ENCODE measurements at regions not wholly inside any gene's neighbourhood (a gene's known extent, or its start where the extent isn't known, plus 50 kb on each side); places are given as distances from the start of the nearest gene placed in this dataset.

DNA sequence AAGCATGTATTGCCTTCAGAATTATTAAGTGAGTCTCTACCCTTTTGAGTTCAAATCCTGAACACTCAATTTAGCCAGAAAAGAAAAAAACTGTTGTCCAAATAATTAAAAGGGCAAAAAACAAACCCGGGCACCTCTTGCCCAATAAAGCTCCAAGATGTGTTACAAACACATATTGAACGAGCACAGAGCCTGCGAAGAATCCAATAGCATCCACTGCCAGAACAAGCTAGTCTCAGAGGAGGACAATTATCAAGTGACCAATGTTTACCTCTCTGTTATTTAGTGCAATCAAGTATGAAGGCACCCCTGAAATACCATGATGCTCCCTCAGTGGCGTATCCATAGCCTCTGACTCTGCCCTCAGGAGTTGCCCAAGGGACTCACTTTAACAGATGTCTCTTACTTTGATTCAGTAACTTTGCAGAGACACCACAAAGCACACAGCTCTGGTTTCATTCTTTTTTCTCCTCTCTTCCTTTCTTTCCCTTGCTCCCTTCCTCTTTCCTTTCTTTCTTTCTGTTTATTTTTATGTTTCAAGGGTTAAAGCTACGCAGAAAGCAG lies 93.5 kb upstream of the SPATS2L start:
- DNase-seq (ENCODE audit: low spot score) = no peak

DNA sequence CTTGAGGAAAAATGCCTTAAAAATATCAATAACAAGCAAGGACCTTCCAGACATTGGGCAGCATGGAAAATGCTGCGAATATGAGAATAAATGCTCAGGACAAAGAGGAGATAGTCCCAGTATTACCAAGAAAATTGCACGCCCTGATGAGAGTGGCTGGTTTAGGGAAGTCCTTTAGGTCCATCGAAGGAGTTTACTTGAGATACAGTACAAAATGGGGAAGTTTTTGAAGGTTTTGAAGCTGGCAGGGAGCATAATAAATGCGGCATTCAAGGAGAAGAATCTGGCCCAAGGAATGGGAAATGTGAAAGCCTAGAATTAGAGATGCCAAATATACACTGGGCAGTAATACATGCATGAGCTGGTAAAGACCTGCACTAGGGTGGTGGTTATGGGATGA lies 90.2 kb upstream of the SPATS2L start:
- DNase-seq (ENCODE audit: low spot score) = no peak

GRCh38 chr2:200217320-200217719 lies 89.2 kb upstream of the SPATS2L start:
- DNase-seq (ENCODE audit: low spot score) = no peak

GRCh38 chr2:200218645-200219044 lies 87.8 kb upstream of the SPATS2L start:
- DNase-seq (ENCODE audit: low spot score) = no peak

- peak; percentile 5 for DNase-seq (ENCODE audit: low spot score)
These were observed 87.0 kb upstream of the SPATS2L start for GRCh38 chr2:200219309-200220113.

DNA sequence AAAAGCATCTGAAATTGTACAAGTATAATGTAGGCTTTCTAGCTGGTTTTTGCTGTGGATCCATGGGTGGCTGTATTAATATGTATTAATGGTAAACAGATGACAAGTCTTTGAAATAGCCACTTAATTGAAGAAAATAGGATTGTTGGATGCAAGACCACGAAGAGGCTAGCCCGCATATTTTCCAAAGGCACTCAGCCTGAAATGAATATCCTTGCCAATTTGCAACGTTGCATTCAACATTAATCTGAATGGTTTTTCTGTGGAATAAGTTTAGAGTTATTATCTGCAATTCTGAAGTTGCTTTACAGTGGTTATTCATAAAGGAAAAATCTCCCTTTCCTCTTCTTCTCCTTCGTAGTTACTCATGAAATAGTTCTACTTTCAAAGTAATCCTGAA lies 86.2 kb upstream of the SPATS2L start:
- DNase-seq (ENCODE audit: low spot score) = no peak

GRCh38 chr2:200221055-200221955 lies 85.2 kb upstream of the SPATS2L start:
- no peak for DNase-seq (ENCODE audit: low spot score)

GRCh38 chr2:200222791-200223190 lies 83.7 kb upstream of the SPATS2L start:
- DNase-seq (ENCODE audit: low spot score) = no peak

GRCh38 chr2:200223205-200223784 lies 83.2 kb upstream of the SPATS2L start:
- no peak for DNase-seq (ENCODE audit: low spot score)

GRCh38 chr2:200225951-200226350 lies 80.5 kb upstream of the SPATS2L start:
- peak; percentile 61 for DNase-seq (ENCODE audit: low spot score)

- peak; percentile 13 for DNase-seq (ENCODE audit: low spot score)
These were observed 79.8 kb upstream of the SPATS2L start for GRCh38 chr2:200226451-200227426.

DNA sequence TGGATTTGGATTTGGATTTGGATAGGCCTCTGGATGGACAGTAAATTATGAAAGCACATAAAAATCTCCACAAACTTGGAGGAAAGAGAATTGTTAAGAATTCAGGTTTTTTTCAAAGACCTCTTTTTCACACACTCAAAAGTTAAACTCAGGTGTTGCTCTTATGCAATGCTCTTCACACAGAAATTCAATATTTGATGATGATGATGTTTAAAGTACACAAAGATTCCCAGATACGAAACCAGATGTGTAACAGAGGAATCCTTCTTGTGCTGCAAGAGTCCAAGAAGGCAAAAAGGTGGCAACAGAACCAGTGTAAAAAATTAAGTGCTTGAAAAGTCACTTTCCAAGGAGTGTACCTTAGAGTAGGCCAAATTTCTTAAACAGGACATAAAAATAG lies 75.8 kb upstream of the SPATS2L start:
- no peak for DNase-seq (ENCODE audit: low spot score)

- DNase-seq (ENCODE audit: low spot score) = no peak
These were observed 71.0 kb upstream of the SPATS2L start for GRCh38 chr2:200235533-200235932.

GRCh38 chr2:200239216-200239615 lies 67.3 kb upstream of the SPATS2L start:
- DNase-seq (ENCODE audit: low spot score) = no peak

DNA sequence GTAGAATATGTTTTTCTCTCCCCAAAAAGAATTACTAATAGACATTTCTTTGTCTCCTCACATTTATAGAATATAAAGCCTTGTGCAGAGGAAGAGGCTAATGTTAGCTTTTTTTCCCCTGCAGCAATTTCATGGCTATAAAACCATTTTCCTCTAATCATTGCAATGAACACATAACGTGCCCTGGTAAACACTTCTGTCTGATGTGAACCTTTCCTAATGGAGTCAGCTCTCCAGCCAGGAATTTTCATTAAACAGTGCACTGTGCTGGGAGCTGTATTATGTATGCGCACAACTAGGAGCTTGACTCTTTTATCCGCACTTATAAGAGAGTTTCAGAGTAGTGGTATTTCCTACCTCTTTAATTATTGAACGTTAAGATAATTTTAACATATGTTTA lies 63.9 kb upstream of the SPATS2L start:
- no peak for DNase-seq (ENCODE audit: low spot score)

DNA sequence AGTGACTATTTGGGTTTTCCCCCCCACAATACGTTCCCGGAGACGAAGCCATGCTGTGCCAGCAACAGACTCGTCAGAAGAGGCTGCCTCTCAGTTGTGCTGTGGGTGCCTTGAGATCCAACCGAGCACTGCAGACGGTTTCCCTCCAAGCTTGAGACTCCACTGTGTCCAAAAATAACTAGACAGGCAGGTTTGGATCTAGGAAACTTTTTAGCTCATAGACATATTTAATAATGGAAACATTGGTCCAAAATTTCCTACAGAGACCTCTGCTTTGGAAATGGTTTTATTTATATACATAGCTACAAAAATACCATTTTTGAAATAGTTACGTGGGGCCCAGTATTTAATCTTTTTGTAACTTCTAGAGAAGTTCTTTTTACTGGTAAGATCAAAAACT lies 63.1 kb upstream of the SPATS2L start:
- no peak for DNase-seq (ENCODE audit: low spot score)

DNA sequence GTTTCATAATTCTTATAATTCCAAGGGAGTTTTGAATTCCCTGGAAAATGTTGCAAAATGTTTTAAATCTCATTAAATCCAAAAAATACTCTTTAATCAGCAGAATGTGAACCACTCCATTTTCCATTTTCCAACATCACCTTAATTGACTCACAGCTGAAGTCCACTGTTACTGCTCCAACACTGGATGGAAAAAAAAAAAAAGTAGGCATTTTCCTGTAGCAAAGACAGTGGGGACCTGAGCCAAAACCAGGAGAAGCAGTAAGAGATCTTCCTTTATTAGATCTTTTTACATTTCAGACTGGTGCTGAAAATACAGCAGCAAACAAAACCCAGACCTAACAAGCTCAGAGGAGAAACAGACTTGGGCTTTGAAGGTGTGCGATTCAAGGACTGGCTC lies 62.4 kb upstream of the SPATS2L start:
- DNase-seq (ENCODE audit: low spot score) = no peak

DNA sequence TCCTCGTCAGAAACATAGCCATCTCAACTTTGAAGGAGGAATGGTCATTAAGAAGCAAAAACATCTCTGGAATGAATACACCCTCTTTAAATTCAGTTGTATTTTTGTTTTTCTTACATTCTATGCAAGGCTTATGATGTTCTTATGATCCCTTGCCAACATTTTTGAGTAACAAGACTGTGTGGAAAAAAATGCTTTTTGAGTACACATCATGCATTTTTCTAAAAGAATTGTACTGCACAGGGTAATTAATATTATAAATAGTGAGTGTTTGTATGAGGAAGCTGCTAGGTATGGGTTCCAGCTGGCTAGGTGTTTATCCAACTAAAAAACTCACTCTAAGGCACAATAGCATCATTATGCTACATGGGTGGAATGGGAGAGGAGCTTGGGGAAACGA lies 59.0 kb upstream of the SPATS2L start:
- DNase-seq (ENCODE audit: low spot score) = no peak

- DNase-seq (ENCODE audit: low spot score) = no peak
These were observed 54.0 kb upstream of the SPATS2L start for GRCh38 chr2:200252265-200253067.

GRCh38 chr2:200253639-200254038 lies 52.9 kb upstream of the SPATS2L start:
- peak; percentile 12 for DNase-seq (ENCODE audit: low spot score)
